ENCODE measurements at regions not wholly inside any gene's neighbourhood (a gene's known extent, or its start where the extent isn't known, plus 50 kb on each side); places are given as distances from the start of the nearest gene placed in this dataset.
"Not testable (repeated sequence)": the region's sequence is repeated elsewhere in the genome, so short reads cannot be mapped to it uniquely, and the experiment has no call there.

DNA sequence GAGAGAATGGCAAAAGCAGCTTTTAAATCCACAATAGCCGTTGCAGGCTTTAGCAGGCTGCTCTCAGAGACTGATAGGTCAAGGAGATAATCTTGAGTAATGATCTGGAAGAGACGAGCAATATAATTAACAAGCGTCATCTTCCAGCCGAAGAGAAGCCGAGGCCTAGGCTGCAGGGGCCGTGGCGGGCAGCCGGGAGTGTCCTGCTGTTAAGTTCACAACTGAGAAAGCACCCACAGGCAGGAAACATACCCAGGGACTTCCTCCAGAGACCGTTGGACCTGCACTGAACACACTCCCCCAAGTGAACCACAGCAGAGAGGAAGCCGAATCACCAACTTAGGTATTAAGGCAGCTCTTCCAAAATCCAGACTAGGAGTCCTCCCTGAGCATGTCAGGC, 182.3 kb downstream of the IRX2 start:
- DNase-seq = no peak

DNA sequence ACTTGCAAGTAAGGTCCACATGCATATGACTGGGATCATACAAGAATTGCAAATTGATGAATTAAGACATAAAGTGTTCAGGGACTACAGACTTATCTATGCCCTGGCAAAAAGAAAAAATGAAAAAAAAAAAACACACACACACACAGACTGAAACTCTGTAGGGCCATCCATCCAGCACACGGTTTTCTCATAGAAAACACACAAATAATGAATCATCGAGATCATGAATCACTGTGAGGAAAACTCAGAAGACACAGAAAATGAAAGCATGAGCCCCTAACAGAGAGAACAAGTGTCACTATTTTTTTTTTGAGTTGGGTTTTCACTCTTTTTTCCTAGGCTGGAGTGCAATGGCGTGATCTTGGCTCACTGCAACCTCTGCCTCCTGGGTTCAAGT, 185.2 kb downstream of the IRX2 start:
- no peak for DNase-seq

DNA sequence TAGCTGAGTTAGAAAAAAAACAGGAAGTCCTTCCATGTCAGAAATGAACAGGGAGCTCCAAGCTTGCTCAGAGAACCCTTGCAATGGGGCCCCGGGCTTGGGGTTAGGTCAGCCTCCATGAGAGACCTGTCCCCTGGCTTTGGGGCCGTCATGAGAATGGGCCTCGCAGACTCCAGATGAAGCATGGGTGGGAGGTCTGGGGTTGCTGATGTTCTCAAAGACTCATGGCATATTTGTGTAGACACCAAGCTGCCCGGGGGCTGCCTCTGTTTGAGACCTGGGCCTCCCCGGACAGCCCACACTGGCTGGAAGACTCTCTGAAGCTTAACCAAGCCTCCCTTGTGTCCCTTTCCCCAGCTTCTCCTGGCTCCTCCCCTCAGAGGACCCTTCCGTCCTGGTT, 186.3 kb downstream of the IRX2 start:
- DNase-seq = no peak

DNA sequence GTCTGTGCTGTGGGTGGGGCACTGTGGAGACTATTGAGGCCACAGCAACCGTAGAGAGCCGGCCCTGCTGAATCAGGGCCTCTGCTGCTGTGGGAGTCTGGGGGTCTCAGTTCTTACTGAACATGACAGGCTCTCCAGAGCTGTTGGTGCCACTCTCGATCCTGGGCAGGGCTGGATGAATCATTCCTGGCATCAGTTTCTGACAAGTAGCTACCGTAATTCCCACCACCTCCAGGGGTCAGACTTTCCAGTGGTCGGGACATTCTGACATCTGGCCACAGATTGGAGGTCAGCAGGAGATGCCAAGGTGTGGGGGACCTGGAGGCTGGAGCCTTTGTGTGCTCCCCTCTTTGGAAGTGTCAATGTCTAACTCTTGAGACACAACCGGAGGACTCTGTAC, 188.4 kb downstream of the IRX2 start:
- DNase-seq = no peak

DNA sequence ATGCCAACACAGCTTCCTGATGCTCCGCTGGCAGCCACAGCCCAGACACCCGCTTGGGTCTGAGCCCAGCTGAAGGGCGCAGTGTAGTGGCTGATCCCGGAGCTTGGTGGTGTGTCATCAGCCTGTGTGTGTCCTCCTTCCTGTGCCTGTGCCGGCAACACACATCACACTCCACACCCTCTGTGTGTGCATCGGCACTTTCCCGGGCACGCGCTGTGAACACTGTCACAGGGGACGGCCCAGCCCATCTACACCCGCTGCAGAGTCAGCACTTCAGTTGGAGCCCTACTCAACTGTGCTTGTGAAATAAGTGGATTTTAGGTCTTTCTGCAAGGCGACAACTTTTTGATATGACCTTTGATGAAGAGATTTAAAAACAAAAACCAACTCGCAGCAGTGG, 189.4 kb downstream of the IRX2 start:
- no peak for DNase-seq

DNA sequence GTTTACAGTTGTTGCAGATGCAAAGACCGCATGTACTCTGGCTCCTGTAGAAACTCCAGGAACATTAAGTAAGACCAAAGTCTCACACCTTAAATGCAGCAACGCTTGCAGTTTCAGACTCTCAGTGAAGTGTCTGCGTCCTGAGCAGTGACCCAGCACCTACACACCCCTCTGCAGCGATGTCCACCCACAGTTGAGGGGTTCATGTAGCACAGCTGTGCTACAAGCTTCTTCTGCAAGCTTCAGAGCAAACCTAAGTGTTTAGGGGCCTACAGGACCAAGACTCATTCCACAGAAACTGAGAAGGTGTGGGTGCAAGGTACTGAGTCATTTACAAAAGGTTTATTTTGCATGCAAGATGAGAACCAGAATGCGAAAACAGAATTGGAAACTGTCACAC, 191.0 kb downstream of the IRX2 start:
- DNase-seq = no peak

DNA sequence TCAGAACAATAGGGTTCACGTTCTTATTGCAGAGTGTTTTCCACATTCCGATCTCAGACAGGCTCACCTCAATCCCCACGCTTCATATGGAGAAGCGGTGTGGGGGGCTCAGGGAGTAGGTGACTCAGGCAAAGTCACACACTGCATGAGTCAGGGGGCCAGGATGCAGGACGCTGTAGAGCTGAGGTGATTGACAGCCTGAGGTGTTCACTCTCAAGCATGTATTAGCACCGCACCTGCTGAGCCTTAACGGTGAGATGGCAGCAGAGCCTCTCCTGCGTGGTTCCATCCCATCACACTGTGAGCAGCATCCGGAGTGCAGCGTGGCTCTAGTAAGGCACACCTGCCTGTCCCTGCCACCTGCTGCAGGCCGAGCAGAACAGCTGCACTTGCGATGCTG, 194.0 kb downstream of the IRX2 start:
- no peak for DNase-seq

DNA sequence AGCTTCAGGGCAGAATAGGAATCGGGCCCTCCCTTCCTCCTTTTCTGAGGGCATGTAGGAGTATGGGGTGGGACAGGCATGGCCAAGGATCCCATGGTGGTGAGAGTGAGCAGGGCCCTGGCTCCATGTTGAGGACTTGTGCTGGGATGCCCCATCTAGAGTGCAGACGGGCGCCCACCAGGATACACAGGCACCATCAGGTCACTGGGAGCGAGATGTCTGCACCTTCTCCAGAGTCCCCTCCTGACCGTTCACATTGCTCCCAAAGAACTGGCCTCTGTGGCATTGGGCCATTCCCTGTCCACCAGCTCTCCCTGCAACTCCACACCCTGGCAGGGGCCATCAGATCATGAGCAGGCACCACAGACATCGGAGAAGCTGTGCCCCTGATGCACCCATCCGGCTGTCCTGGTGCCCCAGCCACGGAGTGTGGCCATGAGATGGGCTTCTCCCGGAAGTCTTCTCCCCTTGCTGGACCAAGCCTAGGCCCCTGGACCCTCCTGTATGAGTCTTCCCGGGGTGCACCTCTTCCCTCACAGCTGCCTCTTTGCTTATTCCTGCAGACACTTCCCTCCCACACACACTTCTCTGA, 195.0 kb downstream of the IRX2 start:
- DNase-seq = no peak

DNA sequence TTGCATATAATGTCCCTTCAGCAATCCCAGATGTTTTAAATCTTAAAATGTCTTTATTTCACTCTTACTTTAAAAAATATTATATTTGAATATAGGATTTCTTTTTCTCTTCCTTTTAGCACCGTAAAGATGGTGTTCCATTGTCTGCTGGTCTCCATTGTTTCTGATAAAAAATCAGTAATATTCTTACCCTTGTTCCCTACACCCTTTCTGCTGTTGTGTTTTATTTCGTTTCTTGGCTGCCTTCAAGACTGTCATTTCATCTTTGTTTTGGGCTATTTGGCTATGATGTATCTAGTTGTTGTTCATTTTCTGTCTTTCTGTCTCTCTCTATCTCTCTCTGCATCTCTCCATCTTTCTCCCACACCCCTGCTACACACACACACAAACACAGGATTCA, 197.9 kb downstream of the IRX2 start:
- no peak for DNase-seq

DNA sequence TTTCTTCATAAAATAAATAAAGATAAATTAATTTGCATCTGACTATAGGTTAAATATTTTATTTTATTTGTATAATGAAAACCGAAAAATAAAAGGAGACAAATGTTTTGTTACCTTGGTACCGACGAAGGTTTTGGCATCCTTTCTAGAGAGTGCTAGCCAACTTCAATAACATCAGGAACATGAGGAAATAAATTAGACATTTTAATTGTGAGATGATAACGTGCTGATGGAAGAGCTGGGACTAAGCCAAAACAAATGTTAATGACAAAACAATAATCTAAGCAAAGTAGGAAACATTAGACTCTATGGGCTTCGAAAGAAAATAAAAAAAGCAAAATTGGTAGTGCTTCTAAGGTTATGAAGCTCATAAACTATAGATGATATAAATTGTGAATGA, 201.0 kb downstream of the IRX2 start:
- DNase-seq = no peak

DNA sequence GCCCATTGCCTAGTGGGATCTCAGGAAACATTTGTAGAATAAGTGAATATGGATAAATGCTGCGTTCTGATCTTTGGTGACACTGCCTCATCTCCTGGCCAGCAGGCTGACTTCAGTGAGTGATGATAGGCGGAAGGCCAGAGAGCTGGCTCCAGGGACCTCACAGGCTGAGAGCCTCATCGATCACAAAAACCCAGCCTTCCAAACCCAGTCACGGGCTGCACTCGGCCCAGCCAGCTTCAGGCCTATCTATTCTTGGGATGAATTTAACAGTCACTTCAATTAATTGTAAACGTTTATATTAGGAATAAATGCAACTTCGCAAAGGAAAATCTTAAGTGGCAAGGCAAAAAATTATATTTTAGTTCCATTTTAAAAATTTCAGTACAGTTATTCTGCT, 201.6 kb downstream of the IRX2 start:
- no peak for DNase-seq

DNA sequence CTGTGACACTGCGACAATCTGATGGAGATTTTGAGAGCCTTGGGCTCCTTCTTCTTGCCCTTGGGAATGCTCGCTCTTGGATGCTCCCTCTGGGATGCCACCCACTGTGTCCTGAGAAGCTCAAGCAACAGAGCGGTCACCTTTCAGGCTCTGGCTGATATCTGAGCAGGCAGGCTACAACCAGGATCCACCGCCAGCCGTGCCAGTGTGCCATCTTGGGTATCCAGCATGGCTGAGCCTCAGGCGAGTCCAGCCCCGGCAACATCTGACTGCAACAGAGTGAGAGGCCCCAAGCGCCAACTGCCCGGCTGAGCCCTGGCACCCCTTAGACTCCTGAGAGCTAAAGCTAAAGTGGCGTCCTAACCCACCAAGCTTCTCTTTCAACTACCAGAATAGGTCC, 202.1 kb downstream of the IRX2 start:
- DNase-seq = no peak

DNA sequence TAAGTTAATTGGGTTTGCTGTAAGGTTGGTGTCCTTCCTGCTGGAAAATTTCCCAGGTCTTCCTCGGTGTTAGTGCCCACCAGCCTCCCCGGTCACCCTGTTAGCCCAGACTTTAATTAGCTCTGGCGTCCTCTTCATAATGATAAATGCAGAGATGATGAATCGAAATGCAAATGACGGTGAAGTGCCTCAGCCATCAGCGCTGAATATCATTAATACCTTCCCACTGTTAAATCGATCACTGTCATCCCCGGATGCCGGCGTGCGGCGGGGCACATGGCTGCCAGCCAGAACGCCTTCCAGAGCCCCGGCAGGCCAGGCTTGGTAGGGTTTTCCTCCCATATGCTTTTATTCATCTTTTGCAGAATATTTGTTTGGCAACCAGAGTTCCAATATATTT, 204.5 kb downstream of the IRX2 start:
- DNase-seq = no peak

DNA sequence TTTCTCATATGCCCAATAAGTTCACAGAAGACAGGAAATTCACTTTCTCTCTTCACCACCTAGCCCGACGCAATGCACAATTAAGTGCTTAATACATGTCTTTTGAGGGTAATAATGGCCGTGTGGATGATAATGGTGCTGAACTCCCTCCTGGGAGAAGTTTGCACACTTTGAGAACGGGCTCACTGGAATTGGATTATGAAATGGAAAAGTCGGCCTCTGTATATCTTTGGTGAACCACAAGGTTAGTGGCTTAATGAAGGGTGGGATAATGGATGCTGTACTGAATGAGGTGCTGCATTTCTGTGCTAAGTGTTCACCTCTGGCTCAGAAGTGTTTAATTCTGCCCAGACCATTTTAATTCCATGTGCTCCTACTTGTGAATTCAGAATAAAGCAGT, 207.5 kb downstream of the IRX2 start:
- no peak for DNase-seq

DNA sequence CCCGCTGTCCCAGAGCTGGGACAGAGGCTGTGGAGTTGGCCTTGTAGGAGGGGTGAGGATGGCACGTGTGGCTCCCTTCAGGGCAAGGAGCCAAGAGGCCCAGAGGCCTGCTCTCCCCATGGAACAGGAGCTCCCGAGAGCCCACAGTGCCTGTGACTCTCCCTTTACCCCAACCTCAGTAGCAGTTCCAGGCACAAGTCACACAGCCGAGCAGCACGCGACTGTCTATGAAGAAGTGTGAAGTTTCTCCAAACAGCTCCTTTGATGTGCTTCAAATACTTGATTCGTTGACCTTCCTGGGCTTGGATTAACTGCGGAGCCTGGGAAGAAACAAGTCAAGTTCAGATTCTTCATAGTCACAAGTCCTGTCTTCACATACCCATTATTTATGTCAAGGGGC, 208.7 kb downstream of the IRX2 start:
- DNase-seq = no peak

DNA sequence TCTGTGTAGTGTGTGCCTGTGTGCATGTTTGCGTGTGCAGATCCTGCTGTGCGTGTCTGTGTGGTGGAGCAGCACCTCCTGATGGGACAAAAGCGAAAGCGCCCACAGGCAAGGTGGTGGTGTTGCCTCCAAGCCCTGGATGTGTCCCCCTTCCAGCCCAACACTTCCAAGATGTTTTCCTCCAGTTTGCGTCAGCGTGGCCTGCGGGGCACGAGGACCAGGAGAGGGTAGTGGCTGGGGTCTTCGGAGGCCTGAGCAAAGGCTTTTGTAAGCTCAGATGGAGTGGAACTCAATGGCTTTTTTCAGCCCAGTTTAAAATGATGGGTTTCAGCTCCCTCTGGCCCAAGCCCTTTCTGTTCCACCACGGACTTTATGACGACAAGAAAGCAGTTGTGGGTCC, 209.5 kb downstream of the IRX2 start:
- no peak for DNase-seq

DNA sequence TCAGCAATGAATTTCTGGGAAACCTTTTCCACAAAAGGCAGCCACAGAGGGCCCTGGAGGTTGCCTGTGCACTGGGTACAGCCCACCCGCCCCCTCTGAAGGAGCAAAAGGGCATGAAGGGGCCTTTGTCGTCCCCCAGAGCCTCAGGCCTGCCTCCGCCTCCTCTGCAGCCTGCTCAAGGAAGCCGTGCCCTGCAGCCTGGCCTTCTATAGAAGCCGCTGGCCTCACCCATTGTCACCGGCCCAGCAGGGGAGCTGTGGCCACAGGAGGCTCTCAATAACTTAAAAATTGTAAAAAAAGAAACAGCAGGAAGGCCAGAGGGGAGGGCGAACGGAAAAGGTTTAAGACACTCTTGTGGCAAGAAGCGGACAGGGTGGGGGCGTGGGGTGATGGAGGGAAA, 213.3 kb downstream of the IRX2 start:
- no peak for DNase-seq

DNA sequence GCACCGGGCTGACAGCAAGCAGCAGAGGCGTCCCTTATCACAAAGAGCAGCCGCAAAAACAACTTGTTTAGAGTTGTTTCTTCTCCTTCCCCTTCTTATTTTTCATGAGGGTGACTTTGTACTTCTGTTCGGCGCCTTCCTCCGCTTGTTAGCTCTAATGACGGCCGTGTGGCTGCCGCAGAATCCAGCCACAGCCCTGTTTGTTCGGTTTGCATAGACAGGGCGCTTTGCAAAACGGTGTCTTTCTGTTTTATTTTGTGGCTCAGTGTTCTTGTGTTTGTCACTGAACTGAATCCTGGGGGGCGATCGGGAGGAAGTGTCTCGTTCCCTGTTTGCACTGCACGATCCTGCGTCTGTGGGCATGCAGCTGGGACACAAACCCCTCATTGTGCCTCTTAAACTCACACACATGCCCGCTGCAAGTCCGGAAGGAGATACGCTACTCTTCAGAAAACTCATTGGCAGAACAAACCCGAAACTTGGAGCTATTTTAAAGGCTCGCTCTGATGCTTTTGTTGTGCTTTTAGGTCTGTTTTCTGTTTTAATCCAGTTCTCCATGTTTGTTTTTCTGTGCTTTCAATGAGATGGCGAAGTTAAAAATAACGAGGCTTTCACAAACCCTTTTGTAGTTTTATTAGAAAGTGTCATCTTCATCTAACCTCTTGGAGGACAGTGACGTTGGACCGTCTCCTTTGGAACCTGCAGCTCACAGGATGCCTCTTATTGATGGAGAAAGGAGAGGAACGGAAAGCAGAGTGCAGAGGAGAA, 213.9 kb downstream of the IRX2 start:
- DNase-seq = no peak

DNA sequence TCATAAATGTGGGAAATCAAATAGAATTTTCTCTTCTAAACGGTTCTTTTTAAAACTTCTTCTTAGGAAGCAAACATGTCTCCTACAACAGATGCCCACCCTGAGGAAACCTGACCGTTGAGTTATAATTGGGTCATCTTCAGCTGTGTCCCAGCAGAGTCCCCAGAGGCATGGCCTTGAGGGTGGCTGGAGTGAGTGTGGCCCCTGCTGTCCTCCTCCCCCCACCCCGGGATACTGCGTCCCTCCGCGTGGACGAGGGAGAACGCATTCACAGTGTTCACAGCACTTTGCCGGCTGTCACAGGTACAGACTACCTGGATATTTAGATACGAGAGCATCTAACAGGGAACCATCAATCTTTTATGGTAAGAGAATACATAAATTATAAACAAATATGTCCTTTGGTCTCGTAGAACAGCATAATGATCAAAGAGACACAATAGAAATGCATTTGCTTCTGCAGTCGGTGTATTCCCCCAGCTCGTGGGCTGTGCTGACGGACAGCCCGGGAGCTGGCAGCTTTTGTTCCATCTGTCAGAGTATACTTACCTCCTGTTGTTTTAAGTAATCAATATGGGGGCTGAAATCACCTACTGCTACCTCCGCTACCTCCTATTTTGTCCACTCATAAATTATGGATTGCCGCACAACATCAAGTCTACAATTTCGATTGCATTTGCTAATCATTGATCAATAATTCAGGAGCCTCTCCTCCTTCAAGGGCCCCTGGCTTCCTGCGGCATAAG, 214.7 kb downstream of the IRX2 start:
- DNase-seq = no peak

DNA sequence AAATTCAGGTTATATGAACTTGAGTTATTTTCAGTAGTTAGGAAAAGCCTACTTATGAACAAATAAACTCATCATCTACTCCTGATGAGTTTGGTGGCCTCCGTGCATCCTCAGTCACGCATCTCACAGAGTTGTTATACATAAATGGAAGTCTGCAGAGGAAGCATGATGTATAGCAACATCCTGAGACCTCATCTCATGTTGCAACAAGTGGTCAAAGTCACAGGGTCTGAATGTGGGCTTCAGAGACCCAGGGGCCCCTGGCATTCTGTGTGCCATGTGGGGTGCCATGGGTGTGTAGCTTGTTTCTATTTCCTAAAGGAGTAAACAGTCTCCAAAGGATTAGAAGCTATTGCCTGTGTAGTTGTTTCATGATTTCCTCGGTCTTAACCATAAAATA, 216.5 kb downstream of the IRX2 start:
- DNase-seq = no peak

DNA sequence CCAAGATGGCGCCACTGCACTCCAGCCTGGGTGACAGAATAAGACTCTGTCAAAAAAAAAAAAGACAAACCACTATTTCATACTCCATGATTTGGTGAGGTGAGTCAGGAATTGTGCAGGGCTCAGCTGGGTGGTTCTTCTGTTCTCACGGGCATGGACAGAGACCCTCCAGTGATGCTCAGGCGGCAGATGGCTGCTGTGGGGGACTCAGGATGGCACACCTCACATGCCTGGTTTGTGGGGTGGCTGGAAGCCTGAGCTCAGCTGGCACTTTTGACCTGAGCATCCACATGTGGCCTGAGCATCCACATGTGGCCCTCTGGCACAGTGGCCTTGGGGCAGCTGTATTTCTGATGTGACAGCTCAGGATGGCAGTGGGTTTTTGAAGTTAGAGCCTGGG, 217.2 kb downstream of the IRX2 start:
- DNase-seq = no peak

DNA sequence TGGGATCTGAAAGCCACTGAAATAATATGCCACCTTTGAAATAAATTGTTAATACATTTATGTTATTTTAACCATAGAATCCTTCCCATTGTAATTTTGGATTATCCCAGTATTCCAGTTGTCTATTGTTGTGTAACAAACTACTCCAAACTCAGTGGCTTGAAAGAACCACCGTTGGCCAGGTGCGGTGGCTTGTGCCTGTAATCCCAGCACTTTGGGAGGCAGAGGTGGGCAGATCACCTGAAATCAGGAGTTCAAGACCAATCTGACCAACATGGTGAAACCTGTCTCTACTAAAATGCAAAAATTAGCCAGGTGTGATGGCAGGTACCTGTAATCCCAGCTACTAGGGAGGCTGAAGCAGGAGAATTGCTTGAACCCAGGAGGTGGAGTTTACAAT, 217.6 kb downstream of the IRX2 start:
- not testable (repeated sequence) for DNase-seq

DNA sequence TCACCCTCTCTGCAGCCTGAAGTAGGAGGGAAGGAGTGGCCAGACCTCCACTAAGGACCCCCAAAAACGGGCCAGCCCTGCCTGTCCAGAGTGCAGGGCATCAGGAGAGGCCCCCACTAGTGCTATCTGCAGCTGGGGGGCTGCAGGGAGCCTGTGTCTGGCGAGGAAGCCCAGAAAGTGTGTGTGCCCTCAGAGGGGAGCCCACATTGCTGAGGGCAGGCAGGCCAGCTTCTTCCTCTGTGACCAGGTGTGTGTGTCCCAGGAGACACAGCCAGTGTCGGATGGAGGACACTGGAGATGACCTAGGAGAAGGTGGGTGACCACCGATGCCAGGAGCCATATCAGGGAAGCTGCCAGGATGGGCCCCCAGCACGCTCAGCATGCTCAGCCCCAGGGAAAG, 218.7 kb downstream of the IRX2 start:
- DNase-seq = no peak

DNA sequence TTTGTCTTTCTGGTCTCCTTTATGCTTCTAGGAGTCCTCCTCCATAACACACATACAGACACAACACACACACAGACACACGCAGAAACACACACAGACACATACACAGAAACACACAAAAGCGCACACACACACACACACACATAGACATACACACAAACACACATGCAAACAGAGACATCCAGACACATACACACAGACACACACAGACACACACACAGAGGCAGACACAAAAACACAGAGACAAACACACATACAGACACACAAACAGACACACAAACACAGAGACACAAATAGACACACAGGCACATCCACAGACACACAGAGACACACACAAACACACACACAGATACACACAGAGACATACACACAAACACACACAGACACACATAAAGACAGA, 220.2 kb downstream of the IRX2 start:
- DNase-seq = no peak

Data from right kidney (tissue), 1 donor.